SK-N-MC (cell line): ENCODE measurements at regions not wholly inside any gene's neighbourhood (a gene's known extent, or its start where the extent isn't known, plus 50 kb on each side); places are given as distances from the start of the nearest gene placed in this dataset.

Experiments used
- DNase-seq: peaks from one replicate; pipeline ENCODE4 v3.0.0-alpha.2; 2011; ENCODE audit warnings: low read depth, low spot score
- H3K27ac ChIP-seq: fragments of 200-600 bp; sonication (generic); 2 replicates; pipeline ENCODE4 v1.5.1; 2016; ENCODE audit warnings: mixed run types
- H3K36me3 ChIP-seq: fragments of 200-600 bp; sonication (generic); 2 replicates; pipeline ENCODE4 v1.6.1; 2017; ENCODE audit warnings: antibody characterized with exemption, low read length, mixed read lengths; ENCODE audit not compliant: insufficient read depth
- H3K4me3 ChIP-seq: fragments of 200-600 bp; sonication (generic); 2 replicates; pipeline ENCODE4 v1.5.1; 2016
- H3K9ac ChIP-seq: fragments of 200-600 bp; sonication (generic); 2 replicates; pipeline ENCODE4 v1.8.0; 2017; ENCODE audit warnings: mixed run types, mixed read lengths; ENCODE audit not compliant: insufficient read length
- H3K9me3 ChIP-seq: fragments of 200-600 bp; sonication (generic); 2 replicates; pipeline ENCODE4 v1.6.1; 2017; ENCODE audit warnings: low read depth, mild to moderate bottlenecking, antibody characterized with exemption, low read length, moderate library complexity, mixed read lengths
- EZH2 ChIP-seq: fragments of 200-600 bp; sonication (generic); IDR thresholded peaks from one replicate; pipeline ENCODE4 v1.6.1; 2017; ENCODE audit warnings: antibody characterized with exemption
- FOXP2 ChIP-seq: optimal IDR thresholded peaks from 2 replicates; pipeline ENCODE3; 2011; ENCODE audit warnings: mild to moderate bottlenecking, moderate library complexity; ENCODE audit not compliant: insufficient read depth; ENCODE audit errors: extremely low read length, control extremely low read depth
- POLR2AphosphoS5 ChIP-seq: IDR thresholded peaks from 2 replicates; pipeline ENCODE4 v1.6.1; 2012; ENCODE audit warnings: mild to moderate bottlenecking, low read depth, low read length, borderline replicate concordance

DNA sequence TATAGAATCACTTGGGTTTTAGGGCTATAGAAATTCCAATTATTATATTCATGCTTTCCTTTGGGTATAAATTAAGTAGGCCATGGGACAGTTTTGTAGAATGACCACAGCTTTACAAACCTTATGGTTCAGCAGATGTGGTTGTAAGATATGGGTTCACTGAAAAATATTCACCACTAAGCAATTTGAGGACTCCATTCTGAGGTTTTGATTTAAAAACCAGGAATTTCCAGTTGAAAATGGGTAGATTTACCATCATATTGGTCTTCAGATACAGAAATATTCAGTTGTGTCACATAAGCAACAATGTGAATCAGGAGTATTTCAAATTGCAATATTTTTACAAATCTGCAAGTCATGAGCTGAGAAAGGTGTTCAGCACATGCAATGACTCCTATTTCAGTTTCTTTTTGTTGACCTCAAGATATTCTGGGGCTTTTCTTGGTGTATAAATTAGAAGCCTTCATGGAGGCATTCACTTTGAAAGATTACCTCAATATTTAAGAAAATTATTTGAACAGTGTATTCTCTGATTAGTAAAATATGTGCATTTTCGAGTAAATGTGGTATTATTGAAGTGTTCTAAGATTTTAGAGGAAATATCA, 218.4 kb upstream of the HCCS start:
- TF ChIP-seq FOXP2 (no peak), POLR2AphosphoS5 (no peak), EZH2 (no peak)
- Histone ChIP-seq H3K27ac (no peak overlapping the region), H3K36me3 (no peaks in the 10 kb centered on the region), H3K9me3 (no peaks in the 10 kb centered on the region), H3K4me3 (no peak overlapping the region), H3K9ac (no peak overlapping the region)
- DNase-seq, result no peak

DNA sequence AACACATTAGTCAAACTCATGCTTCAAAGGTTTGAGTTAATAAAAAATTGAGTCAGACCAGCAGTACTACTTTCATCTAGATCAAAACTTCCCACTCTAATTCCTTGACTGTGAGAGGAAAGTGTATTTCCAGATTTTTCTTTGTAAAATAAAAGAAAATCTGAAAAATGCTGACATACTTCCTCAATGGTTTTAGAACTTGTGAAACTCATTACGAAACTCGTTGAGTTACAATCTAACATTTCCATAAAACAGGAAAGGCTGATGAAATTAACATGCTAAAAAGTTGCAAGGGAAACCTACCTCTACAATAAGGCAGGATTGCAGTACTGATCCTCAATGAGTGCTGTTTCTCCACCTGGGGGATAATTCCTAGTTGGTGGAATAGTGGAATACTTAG, 217.8 kb upstream of the HCCS start:
- Histone ChIP-seq H3K4me3 (no peak overlapping the region), H3K27ac (no peak overlapping the region), H3K9me3 (no peaks in the 10 kb centered on the region), H3K36me3 (no peaks in the 10 kb centered on the region), H3K9ac (no peak overlapping the region)
- TF ChIP-seq POLR2AphosphoS5 (no peak), EZH2 (no peak)
- peak; percentile 2 for DNase-seq

DNA sequence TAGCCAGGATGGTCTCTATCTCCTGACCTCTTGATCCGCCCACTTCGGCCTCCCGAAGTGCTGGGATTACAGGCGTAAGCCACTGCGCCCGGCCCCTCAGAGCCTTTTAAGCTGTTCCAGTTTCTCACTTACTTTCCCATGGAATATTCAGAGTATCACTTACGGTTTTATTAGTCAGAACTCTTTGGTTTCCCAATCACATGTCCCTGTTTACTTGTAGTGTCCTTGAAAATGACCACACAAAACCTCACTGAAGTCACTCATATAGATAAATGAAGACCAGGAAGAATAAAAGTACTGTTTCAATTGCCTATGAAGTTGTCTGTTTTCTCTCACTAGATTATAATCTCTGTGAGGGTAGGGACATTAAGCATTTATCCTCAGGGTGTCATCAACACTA, 217.2 kb upstream of the HCCS start:
- H3K9ac ChIP-seq, result no peak overlapping the region
- TF ChIP-seq POLR2AphosphoS5 (no peak), FOXP2 (no peak), EZH2 (no peak)
- no peak for DNase-seq
- H3K27ac ChIP-seq, result no peak overlapping the region
- H3K9me3 ChIP-seq, result no peaks in the 10 kb centered on the region
- no peak overlapping the region for H3K4me3 ChIP-seq
- no peaks in the 10 kb centered on the region for H3K36me3 ChIP-seq

DNA sequence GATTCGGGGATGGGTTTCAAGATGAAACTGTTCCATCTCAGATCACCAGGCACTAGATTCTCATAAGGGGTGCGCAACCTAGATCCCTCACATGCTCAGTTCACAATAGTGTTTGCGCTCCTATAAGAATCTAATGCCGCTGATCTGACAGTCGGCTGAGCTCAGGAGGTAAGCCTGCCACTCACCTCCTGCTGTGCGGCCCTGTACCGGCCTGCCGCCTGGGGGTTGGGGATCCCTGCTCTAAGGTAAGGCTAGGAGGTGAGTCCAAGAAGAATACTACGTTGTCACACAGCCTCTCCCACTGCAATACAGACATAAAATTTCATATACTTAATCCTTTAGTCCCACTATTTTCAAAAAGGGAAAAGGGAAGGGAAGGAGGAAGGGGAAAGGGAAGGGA, 213.4 kb upstream of the HCCS start:
- H3K9ac ChIP-seq, result no peak overlapping the region
- no peaks in the 10 kb centered on the region for H3K9me3 ChIP-seq
- no peak for TF ChIP-seq FOXP2
- no peak for TF ChIP-seq EZH2
- TF ChIP-seq POLR2AphosphoS5, result no peak
- no peak overlapping the region for H3K4me3 ChIP-seq
- H3K36me3 ChIP-seq, result no peaks in the 10 kb centered on the region
- no peak overlapping the region for H3K27ac ChIP-seq
- DNase-seq, result no peak

- DNase-seq, result no peak
- H3K27ac ChIP-seq, result no peak overlapping the region
- no peak overlapping the region for H3K9ac ChIP-seq
- H3K36me3 ChIP-seq, result no peaks in the 10 kb centered on the region
- H3K4me3 ChIP-seq, result no peak overlapping the region
- TF ChIP-seq EZH2 (no peak), FOXP2 (no peak), POLR2AphosphoS5 (no peak)
- H3K9me3 ChIP-seq, result no peaks in the 10 kb centered on the region
Observed at GRCh38 chrX:10900585-10901289, 210.4 kb upstream of the HCCS start.

- no peaks in the 10 kb centered on the region for H3K9me3 ChIP-seq
- H3K27ac ChIP-seq, result no peak overlapping the region
- no peak overlapping the region for H3K4me3 ChIP-seq
- DNase-seq, result no peak
- H3K36me3 ChIP-seq, result no peaks in the 10 kb centered on the region
- no peak for TF ChIP-seq FOXP2
- TF ChIP-seq EZH2, result no peak
- TF ChIP-seq POLR2AphosphoS5, result no peak
- H3K9ac ChIP-seq, result no peak overlapping the region
Observed at GRCh38 chrX:10901290-10901633, 209.9 kb upstream of the HCCS start.

DNA sequence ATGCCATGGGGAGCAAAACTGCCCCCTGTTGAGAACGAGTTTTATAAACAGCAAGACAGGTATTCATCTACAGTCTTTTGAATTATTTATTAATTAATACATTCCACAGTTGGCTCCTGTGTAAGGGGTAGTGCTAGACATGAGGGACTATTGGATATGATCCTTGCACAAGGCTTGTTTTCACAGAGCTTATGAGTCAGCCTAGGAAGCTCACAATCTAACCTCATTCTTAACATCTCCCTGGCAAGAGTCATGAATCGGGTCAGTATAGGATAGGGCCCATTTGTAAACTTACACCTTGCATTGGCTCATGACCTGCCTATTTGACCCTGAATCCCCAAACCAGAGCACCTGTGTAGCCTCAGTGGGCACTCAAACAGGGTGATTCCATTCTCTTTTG, 209.1 kb upstream of the HCCS start:
- Histone ChIP-seq H3K9ac (no peak overlapping the region), H3K4me3 (no peak overlapping the region), H3K9me3 (no peaks in the 10 kb centered on the region), H3K27ac (no peak overlapping the region), H3K36me3 (no peaks in the 10 kb centered on the region)
- TF ChIP-seq POLR2AphosphoS5 (no peak), EZH2 (no peak), FOXP2 (no peak)
- no peak for DNase-seq

GRCh38 chrX:10903523-10903922, 207.6 kb upstream of the HCCS start:
- DNase-seq, result no peak
- TF ChIP-seq FOXP2 (no peak), POLR2AphosphoS5 (no peak), EZH2 (no peak)

GRCh38 chrX:10904220-10904619, 206.9 kb upstream of the HCCS start:
- no peak overlapping the region for H3K27ac ChIP-seq
- no peak overlapping the region for H3K4me3 ChIP-seq
- no peak for TF ChIP-seq EZH2
- no peak for TF ChIP-seq FOXP2
- TF ChIP-seq POLR2AphosphoS5, result no peak
- H3K9ac ChIP-seq, result no peak overlapping the region
- no peaks in the 10 kb centered on the region for H3K9me3 ChIP-seq
- DNase-seq, result no peak
- no peaks in the 10 kb centered on the region for H3K36me3 ChIP-seq

More at GRCh38 chrX:10903523-10903922, 207.6 kb upstream of the HCCS start:
- H3K9me3 ChIP-seq, result no peaks in the 10 kb centered on the region
- no peaks in the 10 kb centered on the region for H3K36me3 ChIP-seq
- H3K27ac ChIP-seq, result no peak overlapping the region
- H3K9ac ChIP-seq, result no peak overlapping the region
- H3K4me3 ChIP-seq, result no peak overlapping the region
